ENCODE measurements at regions not wholly inside any gene's neighbourhood (a gene's known extent, or its start where the extent isn't known, plus 50 kb on each side); places are given as distances from the start of the nearest gene placed in this dataset.
A peak's percentile ranks its signal among the peaks of the same experiment; 100 is the strongest.

DNA sequence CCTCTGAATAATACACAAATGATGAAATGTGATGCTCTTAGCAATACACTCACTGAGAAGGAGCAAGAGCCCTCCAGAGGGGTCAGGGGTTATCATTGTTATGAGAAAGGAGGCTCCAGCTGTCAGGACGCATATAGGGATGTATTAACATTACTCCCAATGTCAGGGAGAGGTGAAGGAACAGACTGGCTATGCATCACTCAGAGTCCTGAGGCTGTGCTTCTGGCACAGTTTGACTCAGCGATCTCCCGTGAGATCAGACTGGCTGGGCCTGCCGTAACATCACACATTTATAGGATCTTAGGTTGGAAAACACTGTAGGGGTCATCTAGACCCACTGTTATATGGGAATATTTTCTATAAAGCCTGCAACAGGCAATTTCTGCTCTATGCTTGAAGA is 226.5 kb upstream of the GLRA1 start:
- TF ChIP-seq, protein P1, sequence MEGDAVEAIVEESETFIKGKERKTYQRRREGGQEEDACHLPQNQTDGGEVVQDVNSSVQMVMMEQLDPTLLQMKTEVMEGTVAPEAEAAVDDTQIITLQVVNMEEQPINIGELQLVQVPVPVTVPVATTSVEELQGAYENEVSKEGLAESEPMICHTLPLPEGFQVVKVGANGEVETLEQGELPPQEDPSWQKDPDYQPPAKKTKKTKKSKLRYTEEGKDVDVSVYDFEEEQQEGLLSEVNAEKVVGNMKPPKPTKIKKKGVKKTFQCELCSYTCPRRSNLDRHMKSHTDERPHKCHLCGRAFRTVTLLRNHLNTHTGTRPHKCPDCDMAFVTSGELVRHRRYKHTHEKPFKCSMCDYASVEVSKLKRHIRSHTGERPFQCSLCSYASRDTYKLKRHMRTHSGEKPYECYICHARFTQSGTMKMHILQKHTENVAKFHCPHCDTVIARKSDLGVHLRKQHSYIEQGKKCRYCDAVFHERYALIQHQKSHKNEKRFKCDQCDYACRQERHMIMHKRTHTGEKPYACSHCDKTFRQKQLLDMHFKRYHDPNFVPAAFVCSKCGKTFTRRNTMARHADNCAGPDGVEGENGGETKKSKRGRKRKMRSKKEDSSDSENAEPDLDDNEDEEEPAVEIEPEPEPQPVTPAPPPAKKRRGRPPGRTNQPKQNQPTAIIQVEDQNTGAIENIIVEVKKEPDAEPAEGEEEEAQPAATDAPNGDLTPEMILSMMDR (IDR thresholded peaks at IDR 0.05): no peak
- Histone ChIP-seq H3K27me3 (no peaks in the 10 kb centered on the region), H3K4me1 (no peaks in the 10 kb centered on the region), H3K4me3 (no peak overlapping the region), H3K36me3 (no peaks in the 10 kb centered on the region), H3K27ac (no peak overlapping the region), H3K9me3 (no peaks in the 10 kb centered on the region)
- no peak for DNase-seq (ENCODE audit: low spot score)

DNA sequence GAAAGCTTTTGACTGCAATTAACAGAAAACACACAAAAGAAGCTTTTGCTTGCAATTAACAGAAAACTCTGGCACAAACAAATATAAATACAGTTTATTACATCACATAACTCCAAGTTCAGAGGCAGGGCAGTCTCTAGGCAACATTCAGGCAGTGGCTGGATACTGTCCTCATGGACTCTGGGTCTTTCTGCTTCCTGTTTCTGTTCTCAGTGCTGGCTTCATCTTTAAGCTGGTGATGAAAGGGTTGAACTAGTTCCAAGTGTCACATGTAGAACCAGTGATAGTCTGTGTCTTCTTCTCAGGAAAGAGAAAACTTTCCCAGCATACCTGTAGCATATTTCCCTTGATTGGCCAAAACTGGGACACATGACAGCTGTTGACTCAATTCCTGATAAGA is 222.6 kb upstream of the GLRA1 start:
- Histone ChIP-seq H3K27me3 (no peaks in the 10 kb centered on the region), H3K9me3 (no peaks in the 10 kb centered on the region), H3K4me1 (no peaks in the 10 kb centered on the region), H3K36me3 (no peaks in the 10 kb centered on the region), H3K27ac (no peak overlapping the region), H3K4me3 (no peak overlapping the region)
- DNase-seq (ENCODE audit: low spot score): no peak
- TF ChIP-seq, protein P1 (IDR thresholded peaks at IDR 0.05): no peak

DNA sequence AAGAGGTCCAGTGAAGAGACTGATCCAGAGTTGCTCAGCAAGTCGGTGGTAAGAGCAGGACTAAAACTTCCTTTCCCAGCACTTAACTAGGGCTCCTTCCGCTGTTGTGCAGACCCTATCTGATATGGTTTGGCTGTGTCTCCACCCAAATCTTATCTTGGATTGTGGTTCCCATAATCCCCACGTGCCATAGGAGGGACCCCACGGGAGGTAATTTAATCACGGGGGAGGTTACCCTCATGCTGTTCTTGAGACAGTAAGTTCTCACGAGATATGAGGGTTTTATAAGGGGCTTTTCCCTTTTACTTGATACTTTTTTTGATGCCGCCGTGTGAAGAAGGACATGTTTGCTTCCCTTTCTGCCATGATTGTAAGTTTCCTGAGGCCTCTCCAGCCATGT is 221.9 kb upstream of the GLRA1 start:
- Histone ChIP-seq H3K9me3 (no peaks in the 10 kb centered on the region), H3K4me3 (no peak overlapping the region), H3K4me1 (no peaks in the 10 kb centered on the region), H3K27me3 (no peaks in the 10 kb centered on the region), H3K27ac (no peak overlapping the region), H3K36me3 (no peaks in the 10 kb centered on the region)
- DNase-seq (ENCODE audit: low spot score): no peak
- TF ChIP-seq, protein P1 (IDR thresholded peaks at IDR 0.05): no peak

DNA sequence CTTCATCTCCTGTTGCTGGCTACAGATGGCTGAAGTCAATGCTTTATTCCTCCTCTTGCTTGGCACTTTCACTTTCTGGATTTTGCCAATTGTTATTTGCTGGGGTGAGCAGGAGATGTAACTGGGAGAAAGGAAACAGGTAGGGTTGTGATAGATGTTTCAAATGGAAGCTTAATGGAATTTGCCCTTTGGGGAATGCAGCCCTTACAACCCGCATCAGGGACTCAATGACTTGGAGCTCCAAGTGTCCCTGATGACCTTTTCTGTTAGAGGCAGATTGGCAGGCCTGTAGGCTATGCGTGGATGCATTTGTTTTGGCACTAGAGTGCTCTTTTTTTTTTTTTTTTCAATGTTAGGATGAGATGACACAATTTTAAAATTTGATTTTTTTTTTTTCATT is 219.9 kb upstream of the GLRA1 start:
- no peaks in the 10 kb centered on the region for H3K4me1 ChIP-seq
- DNase-seq (ENCODE audit: low spot score): no peak
- no peaks in the 10 kb centered on the region for H3K9me3 ChIP-seq
- H3K27ac ChIP-seq: no peak overlapping the region
- no peaks in the 10 kb centered on the region for H3K36me3 ChIP-seq
- no peak overlapping the region for H3K4me3 ChIP-seq
- TF ChIP-seq, protein P1 (IDR thresholded peaks at IDR 0.05): no peak
- no peaks in the 10 kb centered on the region for H3K27me3 ChIP-seq

DNA sequence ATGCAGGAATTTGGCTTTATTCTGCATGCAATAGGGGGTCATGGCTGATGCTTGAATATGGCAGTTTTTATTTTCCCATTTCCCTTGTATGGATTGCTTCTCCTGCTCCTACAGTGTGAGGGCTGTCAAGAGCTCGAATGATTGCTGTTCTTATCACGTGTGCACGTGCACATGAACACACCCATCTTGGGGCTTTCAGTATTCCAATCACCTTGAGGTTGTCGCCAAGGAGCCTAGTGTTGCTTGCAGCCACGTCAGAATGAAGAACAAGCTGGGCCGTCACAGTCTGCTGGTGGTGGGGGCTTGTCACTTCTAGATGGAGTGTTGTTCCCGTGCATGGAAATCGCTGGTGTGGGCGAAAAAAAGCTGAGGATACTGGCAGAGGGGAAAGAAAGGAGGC is 219.4 kb upstream of the GLRA1 start:
- H3K36me3 ChIP-seq: no peaks in the 10 kb centered on the region
- no peak overlapping the region for H3K27ac ChIP-seq
- DNase-seq (ENCODE audit: low spot score): no peak
- H3K27me3 ChIP-seq: no peaks in the 10 kb centered on the region
- H3K9me3 ChIP-seq: no peaks in the 10 kb centered on the region
- H3K4me3 ChIP-seq: no peak overlapping the region
- TF ChIP-seq, protein P1 (IDR thresholded peaks at IDR 0.05): no peak
- H3K4me1 ChIP-seq: no peaks in the 10 kb centered on the region

DNA sequence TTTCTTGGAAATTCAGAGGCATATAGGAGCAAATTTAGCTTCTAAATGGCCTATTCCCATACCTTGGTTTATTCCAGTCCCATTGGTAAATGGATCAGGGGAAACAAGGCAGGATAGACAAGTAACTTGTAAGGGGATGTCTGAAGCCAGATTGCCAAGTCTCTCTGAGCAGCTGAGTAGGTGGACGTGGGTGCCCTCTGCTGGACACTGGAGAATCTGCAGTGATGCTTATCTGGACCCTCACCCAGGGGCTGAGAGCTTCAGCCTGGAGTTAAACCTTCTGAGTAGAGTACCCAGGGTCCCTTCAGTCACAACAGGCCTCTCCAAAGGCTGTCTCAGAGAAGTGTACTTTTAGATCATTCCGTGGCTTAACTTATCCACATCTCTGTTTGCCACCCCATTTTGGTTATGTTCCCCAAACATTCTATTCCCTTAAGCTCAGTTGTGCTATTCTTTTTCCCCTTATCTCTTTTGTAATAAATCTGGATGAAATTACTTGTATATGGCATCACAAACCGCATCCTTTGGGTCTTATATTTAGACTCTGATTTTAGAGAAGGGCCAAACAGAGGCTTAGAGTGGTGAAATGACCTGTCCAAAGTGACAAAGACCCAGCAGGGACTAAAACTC is 218.3 kb upstream of the GLRA1 start:
- peak; percentile 65 for DNase-seq (ENCODE audit: low spot score)

More for the DNA sequence above, 218.3 kb upstream of the GLRA1 start:
- no peaks in the 10 kb centered on the region for H3K4me1 ChIP-seq
- no peaks in the 10 kb centered on the region for H3K27me3 ChIP-seq
- H3K27ac ChIP-seq: no peak overlapping the region
- H3K4me3 ChIP-seq: no peak overlapping the region
- H3K36me3 ChIP-seq: no peaks in the 10 kb centered on the region
- no peaks in the 10 kb centered on the region for H3K9me3 ChIP-seq
- TF ChIP-seq, protein P1 (IDR thresholded peaks at IDR 0.05): peak; percentile 60 to 88
